HEK293 (cell line): ENCODE measurements at regions not wholly inside any gene's neighbourhood (a gene's known extent, or its start where the extent isn't known, plus 50 kb on each side); places are given as distances from the start of the nearest gene placed in this dataset.

Experiments used
- CTCF ChIA-PET: fragments of 350-600 bp; formaldehyde crosslinking; extraction: SDS; loops from one replicate; lab custom pipeline; 2021; ENCODE audit warnings: antibody characterized with exemption; lab: Yijun Ruan, JAX
- POLR2A ChIA-PET: fragments of 300-600 bp; formaldehyde crosslinking; extraction: SDS; loops from one replicate; lab custom pipeline; 2020; ENCODE audit warnings: antibody characterized with exemption, inconsistent platforms; lab: Yijun Ruan, JAX
- H3K27ac ChIP-seq: fragments of 200-500 bp; sonication (Bioruptor generic); 2 replicates; pipeline ENCODE4 v1.5.1; 2014; ENCODE audit warnings: low read depth, low read length, control low read depth, inconsistent platforms; ENCODE audit errors: extremely low read depth
- H3K36me3 ChIP-seq, 2 experiments: fragments of 200-500 bp in 1 of 2; sonication (Bioruptor generic) in 1 of 2; 1 replicate in 1 of 2; 2 replicates in 1 of 2; pipeline ENCODE4 v1.5.1; 2014 to 2017; ENCODE audit warnings: inconsistent platforms in 2 of 2, low read length in 2 of 2; ENCODE audit not compliant: control insufficient read depth in 2 of 2, insufficient read depth in 1 of 2
- H3K4me1 ChIP-seq: fragments of 200-500 bp; sonication (Bioruptor generic); 2 replicates; pipeline ENCODE4 v1.5.1; 2014; ENCODE audit warnings: mild to moderate bottlenecking, low read length, inconsistent platforms; ENCODE audit not compliant: control insufficient read depth, insufficient read depth
- H3K4me3 ChIP-seq: 2 replicates; pipeline ENCODE4 v1.5.1; 2011; ENCODE audit warnings: low read depth, mild to moderate bottlenecking, control low read depth, low read length, moderate library complexity
- H3K9me3 ChIP-seq: fragments of 200-500 bp; sonication (Bioruptor generic); 2 replicates; pipeline ENCODE4 v1.5.1; 2014; ENCODE audit warnings: low read depth, low read length, inconsistent platforms; ENCODE audit not compliant: control insufficient read depth, insufficient read depth
- IKZF3 ChIP-seq: fragments of 450-650 bp; IDR thresholded peaks from 2 replicates; pipeline ENCODE4 v1.5.0; 2018; ENCODE audit warnings: missing biosample characterization, mild to moderate bottlenecking, missing genetic modification characterization, moderate library complexity
- RBAK ChIP-seq: fragments of 450-650 bp; formaldehyde crosslinking; IDR thresholded peaks from 2 replicates; pipeline ENCODE4 v1.5.1; 2016; ENCODE audit warnings: missing biosample characterization, missing genetic modification characterization
- ZBTB20 ChIP-seq: fragments of 450-650 bp; formaldehyde crosslinking; IDR thresholded peaks from 2 replicates; pipeline ENCODE4 v1.5.1; 2016; ENCODE audit warnings: missing biosample characterization, missing genetic modification characterization
- ZNF10 ChIP-seq: fragments of 450-650 bp; formaldehyde crosslinking; IDR thresholded peaks from 2 replicates; pipeline ENCODE4 v1.5.1; 2017; ENCODE audit warnings: missing biosample characterization, missing genetic modification characterization
- ZNF146 ChIP-seq: fragments of 450-650 bp; formaldehyde crosslinking; IDR thresholded peaks from 2 replicates; pipeline ENCODE4 v1.5.1; 2016; ENCODE audit warnings: missing biosample characterization, missing genetic modification characterization
- ZNF157 ChIP-seq: fragments of 450-650 bp; formaldehyde crosslinking; IDR thresholded peaks from 2 replicates; pipeline ENCODE4 v1.5.1; 2016; ENCODE audit warnings: missing biosample characterization, missing genetic modification characterization
- ZNF473 ChIP-seq: fragments of 450-650 bp; formaldehyde crosslinking; IDR thresholded peaks from 2 replicates; pipeline ENCODE4 v1.5.1; 2017; ENCODE audit warnings: missing biosample characterization, missing genetic modification characterization
- ZNF521 ChIP-seq: fragments of 450-650 bp; formaldehyde crosslinking; IDR thresholded peaks from 2 replicates; pipeline ENCODE4 v1.5.1; 2017; ENCODE audit warnings: missing biosample characterization, mild to moderate bottlenecking, missing genetic modification characterization
- ZNF571 ChIP-seq: fragments of 450-650 bp; formaldehyde crosslinking; IDR thresholded peaks from 2 replicates; pipeline ENCODE4 v1.5.0; 2017; ENCODE audit warnings: missing biosample characterization, missing genetic modification characterization
- ZNF792 ChIP-seq: fragments of 450-650 bp; formaldehyde crosslinking; IDR thresholded peaks from 2 replicates; pipeline ENCODE4 v1.5.1; 2016; ENCODE audit warnings: missing biosample characterization, missing genetic modification characterization
- TF ChIP-seq, protein P1 (sequence below): fragments of 450-650 bp; formaldehyde crosslinking; IDR thresholded peaks from 2 replicates; pipeline ENCODE4 v1.5.1; 2016; ENCODE audit warnings: missing biosample characterization, missing genetic modification characterization
- TF ChIP-seq, protein P2 (sequence below): fragments of 450-650 bp; formaldehyde crosslinking; IDR thresholded peaks from 2 replicates; pipeline ENCODE4 v1.5.1; 2017; ENCODE audit warnings: missing biosample characterization, missing genetic modification characterization
- TF ChIP-seq, protein P3 (sequence below): fragments of 450-650 bp; formaldehyde crosslinking; IDR thresholded peaks from 2 replicates; pipeline ENCODE4 v1.5.1; 2016; ENCODE audit warnings: missing biosample characterization, missing genetic modification characterization
- TF ChIP-seq, protein P4 (sequence below): fragments of 450-650 bp; formaldehyde crosslinking; conservative IDR thresholded peaks from 2 replicates; pipeline ENCODE4 v1.5.1; 2016; ENCODE audit warnings: low read depth, missing biosample characterization, missing genetic modification characterization
- TF ChIP-seq, protein P5 (sequence below): fragments of 450-650 bp; formaldehyde crosslinking; IDR thresholded peaks from 2 replicates; pipeline ENCODE4 v1.5.1; 2016; ENCODE audit warnings: missing biosample characterization, missing genetic modification characterization
- TF ChIP-seq, protein P6 (sequence below): fragments of 450-650 bp; formaldehyde crosslinking; IDR thresholded peaks from 2 replicates; pipeline ENCODE4 v1.5.1; 2016; ENCODE audit warnings: missing biosample characterization, missing genetic modification characterization, low read depth
- TF ChIP-seq, protein P7 (sequence below): fragments of 450-650 bp; formaldehyde crosslinking; IDR thresholded peaks from 2 replicates; pipeline ENCODE4 v1.5.1; 2017; ENCODE audit warnings: missing biosample characterization, mild to moderate bottlenecking, missing genetic modification characterization, moderate library complexity

DNA sequence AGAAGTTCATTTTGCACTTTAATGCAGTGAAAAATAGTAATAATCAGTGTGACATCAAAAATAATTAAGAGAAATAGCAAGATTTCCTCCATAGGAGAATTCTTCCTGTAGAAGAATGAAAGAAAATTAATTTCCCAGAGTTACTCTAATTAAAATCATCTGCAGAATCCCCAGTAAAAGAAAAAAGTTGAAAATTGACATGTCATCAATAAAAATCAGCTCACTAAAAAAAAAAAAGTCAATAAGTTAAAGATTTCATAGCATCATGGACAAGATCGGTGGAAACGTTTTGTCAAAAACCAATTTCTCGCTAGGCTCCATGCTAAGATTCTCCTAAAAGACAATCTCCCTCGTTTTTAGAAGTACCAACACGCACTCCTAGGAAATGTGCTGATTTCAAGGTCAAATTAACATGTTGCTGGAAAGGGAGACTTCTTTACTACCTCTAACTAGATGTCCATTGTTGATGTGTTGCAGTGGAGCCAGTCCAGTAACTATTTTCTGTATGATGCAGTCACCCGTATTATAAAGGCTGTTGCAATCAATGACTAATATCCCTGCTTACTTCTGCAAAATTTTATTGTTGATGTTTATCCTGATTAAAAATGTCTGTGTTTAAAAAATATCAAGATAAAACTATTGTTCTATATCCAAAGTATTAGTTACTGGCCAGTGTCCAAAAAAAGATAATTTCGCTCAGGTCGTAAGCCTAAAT, 591.9 kb upstream of the MGMT start (continued):
- TF ChIP-seq, protein P1, sequence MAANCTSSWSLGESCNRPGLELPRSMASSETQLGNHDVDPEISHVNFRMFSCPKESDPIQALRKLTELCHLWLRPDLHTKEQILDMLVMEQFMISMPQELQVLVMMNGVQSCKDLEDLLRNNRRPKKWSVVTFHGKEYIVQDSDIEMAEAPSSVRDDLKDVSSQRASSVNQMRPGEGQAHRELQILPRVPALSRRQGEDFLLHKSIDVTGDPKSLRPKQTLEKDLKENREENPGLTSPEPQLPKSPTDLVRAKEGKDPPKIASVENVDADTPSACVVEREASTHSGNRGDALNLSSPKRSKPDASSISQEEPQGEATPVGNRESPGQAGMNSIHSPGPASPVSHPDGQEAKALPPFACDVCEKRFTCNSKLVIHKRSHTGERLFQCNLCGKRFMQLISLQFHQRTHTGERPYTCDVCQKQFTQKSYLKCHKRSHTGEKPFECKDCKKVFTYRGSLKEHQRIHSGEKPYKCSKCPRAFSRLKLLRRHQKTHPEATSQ (tag by site-specific recombination), result no peak
- no peak for TF ChIP-seq IKZF3
- no peak for TF ChIP-seq ZNF571 (tag by site-specific recombination)
- TF ChIP-seq RBAK (tag by site-specific recombination), result no peak
- no peak for TF ChIP-seq ZNF473 (tag by site-specific recombination)
- TF ChIP-seq ZNF792, result no peak

DNA sequence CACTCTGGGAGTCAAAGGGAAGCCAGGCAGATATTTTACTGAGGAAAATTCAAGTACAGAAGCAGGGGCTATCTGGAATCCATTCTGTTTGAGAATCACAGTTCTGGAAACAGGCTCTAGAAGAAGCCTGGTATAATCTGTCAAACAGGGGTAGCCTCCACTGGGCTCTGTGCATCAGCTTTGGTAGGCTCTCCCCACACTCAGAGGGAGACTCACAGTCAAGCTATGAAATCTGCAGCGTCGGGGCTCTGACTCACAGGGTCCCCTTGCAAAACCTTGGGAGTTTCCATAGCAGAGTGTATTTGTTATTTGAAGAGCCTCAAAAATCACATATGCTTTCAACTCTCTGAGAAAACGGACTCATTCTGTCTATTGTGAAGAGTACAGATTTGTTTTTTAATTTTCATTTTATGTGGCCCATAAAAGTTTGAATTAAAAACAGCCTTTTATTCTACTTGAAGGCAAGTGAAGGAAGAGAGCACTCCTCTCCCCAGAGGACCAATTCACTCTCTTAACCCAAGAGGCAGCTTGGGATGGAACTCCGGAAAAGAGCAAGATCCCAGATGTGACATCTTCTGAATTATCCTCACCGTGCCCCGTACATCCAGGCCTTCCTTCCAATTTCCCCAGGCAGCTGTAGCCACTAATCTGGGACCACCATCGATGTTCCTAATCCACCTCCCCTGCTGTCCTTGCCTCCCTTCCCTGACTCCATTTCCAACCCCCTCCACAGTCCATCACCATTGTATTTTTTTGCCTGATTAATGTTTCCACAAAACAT, 590.9 kb upstream of the MGMT start:
- H3K27ac ChIP-seq, result no peak overlapping the region
- H3K4me3 ChIP-seq, result no peak overlapping the region
- ChIA-PET CTCF (no interaction called here), POLR2A (no interaction called here)
- TF ChIP-seq, protein P2, sequence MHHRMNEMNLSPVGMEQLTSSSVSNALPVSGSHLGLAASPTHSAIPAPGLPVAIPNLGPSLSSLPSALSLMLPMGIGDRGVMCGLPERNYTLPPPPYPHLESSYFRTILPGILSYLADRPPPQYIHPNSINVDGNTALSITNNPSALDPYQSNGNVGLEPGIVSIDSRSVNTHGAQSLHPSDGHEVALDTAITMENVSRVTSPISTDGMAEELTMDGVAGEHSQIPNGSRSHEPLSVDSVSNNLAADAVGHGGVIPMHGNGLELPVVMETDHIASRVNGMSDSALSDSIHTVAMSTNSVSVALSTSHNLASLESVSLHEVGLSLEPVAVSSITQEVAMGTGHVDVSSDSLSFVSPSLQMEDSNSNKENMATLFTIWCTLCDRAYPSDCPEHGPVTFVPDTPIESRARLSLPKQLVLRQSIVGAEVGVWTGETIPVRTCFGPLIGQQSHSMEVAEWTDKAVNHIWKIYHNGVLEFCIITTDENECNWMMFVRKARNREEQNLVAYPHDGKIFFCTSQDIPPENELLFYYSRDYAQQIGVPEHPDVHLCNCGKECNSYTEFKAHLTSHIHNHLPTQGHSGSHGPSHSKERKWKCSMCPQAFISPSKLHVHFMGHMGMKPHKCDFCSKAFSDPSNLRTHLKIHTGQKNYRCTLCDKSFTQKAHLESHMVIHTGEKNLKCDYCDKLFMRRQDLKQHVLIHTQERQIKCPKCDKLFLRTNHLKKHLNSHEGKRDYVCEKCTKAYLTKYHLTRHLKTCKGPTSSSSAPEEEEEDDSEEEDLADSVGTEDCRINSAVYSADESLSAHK (tag by site-specific recombination), result no peak
- TF ChIP-seq, protein P3, sequence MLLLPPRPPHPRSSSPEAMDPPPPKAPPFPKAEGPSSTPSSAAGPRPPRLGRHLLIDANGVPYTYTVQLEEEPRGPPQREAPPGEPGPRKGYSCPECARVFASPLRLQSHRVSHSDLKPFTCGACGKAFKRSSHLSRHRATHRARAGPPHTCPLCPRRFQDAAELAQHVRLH (tag by site-specific recombination), result no peak
- TF ChIP-seq ZBTB20 (tag by site-specific recombination) (no peak), ZNF521 (tag by site-specific recombination) (no peak)
- TF ChIP-seq, protein P4, sequence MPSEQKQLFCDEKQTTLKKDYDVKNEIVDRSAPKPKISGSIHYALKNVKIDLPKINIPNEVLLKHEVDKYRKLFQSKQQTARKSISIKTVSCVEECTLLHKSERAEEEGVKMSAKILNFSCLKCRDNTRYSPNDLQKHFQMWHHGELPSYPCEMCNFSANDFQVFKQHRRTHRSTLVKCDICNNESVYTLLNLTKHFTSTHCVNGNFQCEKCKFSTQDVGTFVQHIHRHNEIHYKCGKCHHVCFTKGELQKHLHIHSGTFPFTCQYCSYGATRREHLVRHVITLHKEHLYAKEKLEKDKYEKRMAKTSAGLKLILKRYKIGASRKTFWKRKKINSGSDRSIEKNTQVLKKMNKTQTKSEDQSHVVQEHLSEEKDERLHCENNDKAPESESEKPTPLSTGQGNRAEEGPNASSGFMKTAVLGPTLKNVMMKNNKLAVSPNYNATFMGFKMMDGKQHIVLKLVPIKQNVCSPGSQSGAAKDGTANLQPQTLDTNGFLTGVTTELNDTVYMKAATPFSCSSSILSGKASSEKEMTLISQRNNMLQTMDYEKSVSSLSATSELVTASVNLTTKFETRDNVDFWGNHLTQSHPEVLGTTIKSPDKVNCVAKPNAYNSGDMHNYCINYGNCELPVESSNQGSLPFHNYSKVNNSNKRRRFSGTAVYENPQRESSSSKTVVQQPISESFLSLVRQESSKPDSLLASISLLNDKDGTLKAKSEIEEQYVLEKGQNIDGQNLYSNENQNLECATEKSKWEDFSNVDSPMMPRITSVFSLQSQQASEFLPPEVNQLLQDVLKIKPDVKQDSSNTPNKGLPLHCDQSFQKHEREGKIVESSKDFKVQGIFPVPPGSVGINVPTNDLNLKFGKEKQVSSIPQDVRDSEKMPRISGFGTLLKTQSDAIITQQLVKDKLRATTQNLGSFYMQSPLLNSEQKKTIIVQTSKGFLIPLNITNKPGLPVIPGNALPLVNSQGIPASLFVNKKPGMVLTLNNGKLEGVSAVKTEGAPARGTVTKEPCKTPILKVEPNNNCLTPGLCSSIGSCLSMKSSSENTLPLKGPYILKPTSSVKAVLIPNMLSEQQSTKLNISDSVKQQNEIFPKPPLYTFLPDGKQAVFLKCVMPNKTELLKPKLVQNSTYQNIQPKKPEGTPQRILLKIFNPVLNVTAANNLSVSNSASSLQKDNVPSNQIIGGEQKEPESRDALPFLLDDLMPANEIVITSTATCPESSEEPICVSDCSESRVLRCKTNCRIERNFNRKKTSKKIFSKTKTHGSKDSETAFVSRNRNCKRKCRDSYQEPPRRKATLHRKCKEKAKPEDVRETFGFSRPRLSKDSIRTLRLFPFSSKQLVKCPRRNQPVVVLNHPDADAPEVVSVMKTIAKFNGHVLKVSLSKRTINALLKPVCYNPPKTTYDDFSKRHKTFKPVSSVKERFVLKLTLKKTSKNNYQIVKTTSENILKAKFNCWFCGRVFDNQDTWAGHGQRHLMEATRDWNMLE (tag by site-specific recombination), result no peak
- H3K9me3 ChIP-seq, result no peaks in the 10 kb centered on the region
- H3K4me1 ChIP-seq, result no peaks in the 10 kb centered on the region
- H3K36me3 ChIP-seq, result no peaks in the 10 kb centered on the region

DNA sequence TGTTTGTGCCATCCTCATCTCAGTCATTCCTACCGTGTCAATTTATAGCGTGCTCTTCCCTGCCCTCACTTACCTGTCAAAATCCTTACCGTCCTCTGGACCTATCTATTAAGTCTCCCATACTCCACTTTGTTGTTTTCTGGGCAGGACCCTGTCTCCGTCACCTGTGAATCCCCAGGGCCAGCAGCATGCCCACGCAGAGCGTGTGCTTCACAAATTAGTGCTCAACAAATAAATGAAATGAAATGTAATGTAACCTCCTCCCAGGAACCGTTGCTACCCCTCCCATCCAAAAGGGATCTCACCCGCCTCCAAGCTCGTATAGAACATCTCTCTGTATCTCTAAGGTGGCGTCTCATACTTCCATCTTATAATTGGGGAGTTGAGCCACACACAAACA, 589.9 kb upstream of the MGMT start:
- no peak overlapping the region for H3K27ac ChIP-seq
- ChIA-PET CTCF (interaction anchor here (1.9 kb wide), 1 partner anchor 17 kb away, joined by 8 read pairs; no protein-coding TSS in a partner anchor), POLR2A (no interaction called here)
- no peaks in the 10 kb centered on the region for H3K9me3 ChIP-seq
- no peaks in the 10 kb centered on the region for H3K36me3 ChIP-seq
- no peaks in the 10 kb centered on the region for H3K4me1 ChIP-seq
- no peak overlapping the region for H3K4me3 ChIP-seq
- TF ChIP-seq ZNF146 (tag by site-specific recombination) (no peak), ZNF10 (tag by site-specific recombination) (no peak), ZNF157 (no peak)
- TF ChIP-seq, protein P5, sequence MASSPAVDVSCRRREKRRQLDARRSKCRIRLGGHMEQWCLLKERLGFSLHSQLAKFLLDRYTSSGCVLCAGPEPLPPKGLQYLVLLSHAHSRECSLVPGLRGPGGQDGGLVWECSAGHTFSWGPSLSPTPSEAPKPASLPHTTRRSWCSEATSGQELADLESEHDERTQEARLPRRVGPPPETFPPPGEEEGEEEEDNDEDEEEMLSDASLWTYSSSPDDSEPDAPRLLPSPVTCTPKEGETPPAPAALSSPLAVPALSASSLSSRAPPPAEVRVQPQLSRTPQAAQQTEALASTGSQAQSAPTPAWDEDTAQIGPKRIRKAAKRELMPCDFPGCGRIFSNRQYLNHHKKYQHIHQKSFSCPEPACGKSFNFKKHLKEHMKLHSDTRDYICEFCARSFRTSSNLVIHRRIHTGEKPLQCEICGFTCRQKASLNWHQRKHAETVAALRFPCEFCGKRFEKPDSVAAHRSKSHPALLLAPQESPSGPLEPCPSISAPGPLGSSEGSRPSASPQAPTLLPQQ (tag by site-specific recombination), result no peak
- TF ChIP-seq, protein P6, sequence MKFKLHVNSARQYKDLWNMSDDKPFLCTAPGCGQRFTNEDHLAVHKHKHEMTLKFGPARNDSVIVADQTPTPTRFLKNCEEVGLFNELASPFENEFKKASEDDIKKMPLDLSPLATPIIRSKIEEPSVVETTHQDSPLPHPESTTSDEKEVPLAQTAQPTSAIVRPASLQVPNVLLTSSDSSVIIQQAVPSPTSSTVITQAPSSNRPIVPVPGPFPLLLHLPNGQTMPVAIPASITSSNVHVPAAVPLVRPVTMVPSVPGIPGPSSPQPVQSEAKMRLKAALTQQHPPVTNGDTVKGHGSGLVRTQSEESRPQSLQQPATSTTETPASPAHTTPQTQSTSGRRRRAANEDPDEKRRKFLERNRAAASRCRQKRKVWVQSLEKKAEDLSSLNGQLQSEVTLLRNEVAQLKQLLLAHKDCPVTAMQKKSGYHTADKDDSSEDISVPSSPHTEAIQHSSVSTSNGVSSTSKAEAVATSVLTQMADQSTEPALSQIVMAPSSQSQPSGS (tag by site-specific recombination), result no peak
- TF ChIP-seq, protein P7, sequence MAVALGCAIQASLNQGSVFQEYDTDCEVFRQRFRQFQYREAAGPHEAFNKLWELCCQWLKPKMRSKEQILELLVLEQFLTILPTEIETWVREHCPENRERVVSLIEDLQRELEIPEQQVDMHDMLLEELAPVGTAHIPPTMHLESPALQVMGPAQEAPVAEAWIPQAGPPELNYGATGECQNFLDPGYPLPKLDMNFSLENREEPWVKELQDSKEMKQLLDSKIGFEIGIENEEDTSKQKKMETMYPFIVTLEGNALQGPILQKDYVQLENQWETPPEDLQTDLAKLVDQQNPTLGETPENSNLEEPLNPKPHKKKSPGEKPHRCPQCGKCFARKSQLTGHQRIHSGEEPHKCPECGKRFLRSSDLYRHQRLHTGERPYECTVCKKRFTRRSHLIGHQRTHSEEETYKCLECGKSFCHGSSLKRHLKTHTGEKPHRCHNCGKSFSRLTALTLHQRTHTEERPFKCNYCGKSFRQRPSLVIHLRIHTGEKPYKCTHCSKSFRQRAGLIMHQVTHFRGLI (tag by site-specific recombination), result no peak
